Thymus (tissue), 11 donors: ENCODE measurements at regions not wholly inside any gene's neighbourhood (a gene's known extent, or its start where the extent isn't known, plus 50 kb on each side); places are given as distances from the start of the nearest gene placed in this dataset.

Experiments
- DNase-seq, 9 donors: peaks; one replicate each; pipeline ENCODE4 v3.0.0-alpha.2; 2013; ENCODE audit warnings: low spot score in 9 of 9, low read depth in 6 of 9, missing footprints in 1 of 9
- H3K27ac ChIP-seq, 2 donors: one replicate each; pipeline ENCODE4 v1.5.1; 2013; ENCODE audit warnings: control low read depth in 1 of 2, low read depth in 1 of 2, low read length in 1 of 2, mild to moderate bottlenecking in 1 of 2, moderate library complexity in 1 of 2
- H3K27me3 ChIP-seq, 2 donors: one replicate each; pipeline ENCODE4 v1.5.1; 2013; ENCODE audit warnings: low read length in 1 of 2; ENCODE audit not compliant: control insufficient read depth in 2 of 2, insufficient read depth in 1 of 2
- H3K36me3 ChIP-seq, 2 donors: one replicate each; pipeline ENCODE4 v1.5.1; 2013; ENCODE audit warnings: low read length in 1 of 2, mild to moderate bottlenecking in 1 of 2, moderate library complexity in 1 of 2; ENCODE audit not compliant: control insufficient read depth in 2 of 2, insufficient read depth in 2 of 2
- H3K4me1 ChIP-seq, 2 donors: one replicate each; pipeline ENCODE4 v1.5.1; 2013; ENCODE audit warnings: low read length in 2 of 2; ENCODE audit not compliant: control insufficient read depth in 2 of 2, insufficient read depth in 2 of 2
- H3K4me3 ChIP-seq, 2 donors: one replicate each; pipeline ENCODE4 v1.5.1; 2013; ENCODE audit warnings: low read length in 2 of 2, control low read depth in 1 of 2, mild to moderate bottlenecking in 1 of 2
- H3K9me3 ChIP-seq, 2 donors: one replicate each; pipeline ENCODE4 v1.5.1; 2013; ENCODE audit warnings: low read length in 1 of 2, mild to moderate bottlenecking in 1 of 2; ENCODE audit not compliant: control insufficient read depth in 2 of 2, insufficient read depth in 1 of 2
- WGBS: extraction: QIAGEN DNeasy Blood & Tissue Kit; methylation state at CpG from one replicate; pipeline ENCODE4 v1.1.7; 2013; 5-methylcytosine and 5-hydroxymethylcytosine counted together
- donor health status: healthy.

- no peaks in the 10 kb centered on the region for H3K4me1 ChIP-seq
- H3K9me3 ChIP-seq, result no peaks in the 10 kb centered on the region
- H3K36me3 ChIP-seq, result no peaks in the 10 kb centered on the region
- WGBS, result 96% methylated on average over 4 of the region's 4 CpGs
- no peaks in the 10 kb centered on the region for H3K27me3 ChIP-seq
- DNase-seq, result no peak
- no peak overlapping the region for H3K4me3 ChIP-seq
- H3K27ac ChIP-seq, result no peak overlapping the region
Measured at GRCh38 chr18:29156531-29156930, 979.6 kb upstream of the CDH2 start.

GRCh38 chr18:29154758-29155725 lies 978.1 kb upstream of the CDH2 start:
- no peaks in the 10 kb centered on the region for H3K36me3 ChIP-seq
- H3K27me3 ChIP-seq, result no peaks in the 10 kb centered on the region
- H3K9me3 ChIP-seq, result no peaks in the 10 kb centered on the region
- H3K4me1 ChIP-seq, result no peaks in the 10 kb centered on the region
- no peak overlapping the region for H3K27ac ChIP-seq
- no peak overlapping the region for H3K4me3 ChIP-seq
- 75% methylated on average over 9 of the region's 9 CpGs for WGBS
- DNase-seq, result peak in 1 of 9 donors; percentile 5

DNA sequence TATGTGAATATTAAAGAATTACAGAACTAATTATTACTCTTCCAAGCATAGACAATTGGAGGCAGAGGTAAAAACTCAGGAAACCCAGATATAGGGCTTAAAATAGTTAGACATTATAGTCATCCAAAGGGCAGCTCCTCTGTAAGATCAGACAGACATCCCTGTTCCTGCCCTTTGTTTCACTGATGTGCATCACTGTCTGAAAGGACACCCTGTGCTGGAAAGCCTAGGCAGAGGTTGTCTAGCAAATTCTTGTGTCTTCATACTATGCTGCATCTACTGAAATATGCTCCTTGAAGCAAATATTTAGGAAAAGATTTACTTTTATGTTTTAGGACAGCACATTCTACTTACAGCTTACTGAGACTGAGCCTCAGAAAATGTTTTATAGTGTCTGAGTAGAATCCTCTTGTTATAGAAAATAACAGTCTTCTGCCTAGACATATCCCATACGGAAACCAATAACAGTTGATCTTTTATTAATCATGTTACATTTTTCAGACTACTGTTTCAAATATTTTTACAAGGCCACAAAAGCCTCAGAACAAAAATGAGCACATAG lies 977.3 kb upstream of the CDH2 start:
- no peak overlapping the region for H3K4me3 ChIP-seq
- no peaks in the 10 kb centered on the region for H3K27me3 ChIP-seq
- no peaks in the 10 kb centered on the region for H3K9me3 ChIP-seq
- H3K27ac ChIP-seq, result no peak overlapping the region
- DNase-seq, result no peak
- H3K4me1 ChIP-seq, result no peaks in the 10 kb centered on the region
- 98% methylated on average over 1 of the region's 1 CpG for WGBS
- no peaks in the 10 kb centered on the region for H3K36me3 ChIP-seq

- no peaks in the 10 kb centered on the region for H3K36me3 ChIP-seq
- no peak overlapping the region for H3K4me3 ChIP-seq
- no peaks in the 10 kb centered on the region for H3K9me3 ChIP-seq
- no peaks in the 10 kb centered on the region for H3K4me1 ChIP-seq
- H3K27ac ChIP-seq, result no peak overlapping the region
- no peaks in the 10 kb centered on the region for H3K27me3 ChIP-seq
- 56% methylated on average over 7 of the region's 7 CpGs for WGBS
- DNase-seq, result no peak
Measured at GRCh38 chr18:29153091-29153490, 976.2 kb upstream of the CDH2 start.

DNA sequence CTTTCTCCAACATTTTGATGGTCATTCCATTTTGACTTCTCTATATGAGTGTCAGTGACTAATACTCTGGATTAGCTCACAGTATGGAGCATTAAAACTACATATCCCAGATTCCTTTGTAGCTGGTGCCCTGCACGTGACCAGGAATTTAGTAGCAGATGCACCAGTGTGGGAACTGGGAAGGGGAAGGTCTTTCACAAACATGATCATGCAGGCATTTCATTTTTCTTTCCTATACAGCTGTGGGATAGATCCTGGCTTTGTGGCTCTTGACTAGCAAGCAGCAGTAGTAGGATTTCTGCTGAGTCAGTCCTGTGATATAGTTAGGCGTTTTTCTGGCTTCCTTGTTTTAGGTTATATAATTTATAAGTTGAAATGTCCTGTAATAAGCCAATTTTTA lies 971.0 kb upstream of the CDH2 start:
- DNase-seq, result no peak
- WGBS, result 22% methylated on average over 2 of the region's 2 CpGs
- Histone ChIP-seq H3K27ac (no peak overlapping the region), H3K4me3 (no peak overlapping the region), H3K36me3 (no peaks in the 10 kb centered on the region), H3K9me3 (no peaks in the 10 kb centered on the region), H3K4me1 (no peaks in the 10 kb centered on the region), H3K27me3 (no peaks in the 10 kb centered on the region)

- 24% methylated on average over 4 of the region's 4 CpGs for WGBS
- DNase-seq, result peak in 1 of 9 donors; percentile 18
- Histone ChIP-seq H3K4me1 (no peaks in the 10 kb centered on the region), H3K9me3 (no peaks in the 10 kb centered on the region), H3K4me3 (no peak overlapping the region), H3K27ac (no peak overlapping the region), H3K27me3 (no peaks in the 10 kb centered on the region), H3K36me3 (no peaks in the 10 kb centered on the region)
Measured at GRCh38 chr18:29146068-29146467, 969.1 kb upstream of the CDH2 start.

- H3K36me3 ChIP-seq, result no peaks in the 10 kb centered on the region
- DNase-seq, result no peak
- H3K27ac ChIP-seq, result no peak overlapping the region
- no peak overlapping the region for H3K4me3 ChIP-seq
- no peaks in the 10 kb centered on the region for H3K4me1 ChIP-seq
- 96% methylated on average over 2 of the region's 2 CpGs for WGBS
- no peaks in the 10 kb centered on the region for H3K9me3 ChIP-seq
- no peaks in the 10 kb centered on the region for H3K27me3 ChIP-seq
Measured at GRCh38 chr18:29140590-29140989, 963.7 kb upstream of the CDH2 start.

DNA sequence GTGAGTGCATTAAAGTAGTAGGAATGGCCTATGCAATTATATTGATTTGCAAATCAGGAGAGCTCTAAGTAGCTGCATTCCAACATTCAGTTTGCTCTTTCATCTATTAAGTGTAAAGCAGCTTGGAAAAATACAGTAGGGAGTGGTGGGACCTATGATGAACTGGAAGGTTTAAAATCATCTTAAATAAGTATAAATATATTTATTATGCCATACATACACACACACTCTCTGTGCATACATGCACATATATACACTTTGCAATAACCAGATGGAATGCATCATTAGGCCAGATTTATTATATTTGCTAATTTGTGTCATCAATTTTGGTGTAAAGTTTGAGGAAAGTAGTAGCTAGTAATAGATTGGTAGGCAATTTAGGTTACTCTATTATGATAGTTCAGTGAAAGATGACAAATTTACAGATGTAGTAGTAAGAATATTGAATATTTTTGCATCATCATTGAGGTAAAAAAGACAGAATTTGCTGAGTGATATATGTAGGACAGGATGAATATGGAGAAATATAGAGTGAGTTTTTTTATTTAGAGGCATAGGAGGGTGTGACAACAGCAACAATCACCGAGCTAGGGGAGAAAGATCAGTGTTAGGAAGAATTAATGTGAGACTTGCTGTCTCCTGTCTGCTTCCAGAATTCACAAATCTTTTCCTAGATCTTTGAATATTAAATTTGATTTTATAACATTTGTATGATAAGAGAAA lies 961.0 kb upstream of the CDH2 start:
- no peak overlapping the region for H3K27ac ChIP-seq
- no peak for DNase-seq
- WGBS, result 95% methylated on average over 1 of the region's 1 CpG
- no peak overlapping the region for H3K4me3 ChIP-seq
- no peaks in the 10 kb centered on the region for H3K27me3 ChIP-seq
- no peaks in the 10 kb centered on the region for H3K9me3 ChIP-seq
- H3K36me3 ChIP-seq, result no peaks in the 10 kb centered on the region
- H3K4me1 ChIP-seq, result no peaks in the 10 kb centered on the region
